A549 (cell line): ENCODE measurements at regions not wholly inside any gene's neighbourhood (a gene's known extent, or its start where the extent isn't known, plus 50 kb on each side); places are given as distances from the start of the nearest gene placed in this dataset.
"Not testable (repeated sequence)": the region's sequence is repeated elsewhere in the genome, so short reads cannot be mapped to it uniquely, and the experiment has no call there.

ENCODE experiments used
- ATAC-seq, 2 experiments: fragments of 200-7000 bp in 1 of 2; fragments of >200 bp in 1 of 2; cut with Nextera tagmentation in 1 of 2; cut with Tn5 transposase in 1 of 2; 3 replicates each; pipeline versions ENCODE4 v1.8.0 to v1.9.1; 2018 to 2020; ENCODE audit warnings: mild to moderate bottlenecking in 1 of 2, moderate library complexity in 1 of 2
- CTCF ChIA-PET: fragments of 300-600 bp; sonication (Branson Sonifier 250); formaldehyde crosslinking; extraction: SDS; loops from one replicate; lab custom pipeline; 2021; ENCODE audit warnings: antibody characterized with exemption, inconsistent platforms; lab: Yijun Ruan, JAX
- POLR2A ChIA-PET: fragments of 350-600 bp; formaldehyde crosslinking; extraction: SDS; loops from one replicate; lab custom pipeline; 2021; ENCODE audit warnings: antibody characterized with exemption, inconsistent platforms; lab: Yijun Ruan, JAX
- DNase-seq, 2 experiments: peaks; one replicate each; pipeline versions ENCODE4 v3.0.0 to v3.0.0-alpha.2; 2011 to 2016; ENCODE audit warnings: low read depth in 1 of 2, low spot score in 1 of 2
- FAIRE-seq: peaks from 2 replicates; lab custom pipeline; 2011; peaks lifted over from hg19 to GRCh38; lab: Jason Lieb, UNC
- H3K27ac ChIP-seq, 2 experiments: fragments of >200 bp; sonication (Bioruptor Twin); formaldehyde crosslinking; 3 replicates each; pipeline ENCODE4 v1.5.1; 2016 to 2017
- H3K4me1 ChIP-seq: fragments of >200 bp; sonication (Bioruptor Twin); formaldehyde crosslinking; 3 replicates; pipeline ENCODE4 v1.6.1; 2016
- H3K4me2 ChIP-seq: fragments of >200 bp; sonication (Bioruptor Twin); formaldehyde crosslinking; 3 replicates; pipeline ENCODE4 v1.6.1; 2016
- H3K4me3 ChIP-seq: fragments of >200 bp; sonication (Bioruptor Twin); formaldehyde crosslinking; 3 replicates; pipeline ENCODE4 v1.5.1; 2016
- H3K9me3 ChIP-seq: fragments of >200 bp; sonication (Bioruptor Twin); formaldehyde crosslinking; 3 replicates; pipeline ENCODE4 v1.6.1; 2016
- ATOH8 ChIP-seq: fragments of 250-450 bp; sonication (Bioruptor Pico); IDR thresholded peaks from 2 replicates; pipeline ENCODE4 v1.5.0; 2020; ENCODE audit warnings: low read depth, mild to moderate bottlenecking, moderate library complexity
- BCL3 ChIP-seq: fragments of >200 bp; sonication (Bioruptor Twin); formaldehyde crosslinking; IDR thresholded peaks from 3 replicates; pipeline ENCODE4 v1.6.1; 2016
- CBX2 ChIP-seq: fragments of 200-600 bp; sonication (generic); IDR thresholded peaks from 2 replicates; pipeline ENCODE4 v1.6.1; 2016; ENCODE audit warnings: low read depth, mild to moderate bottlenecking, borderline replicate concordance
- CBX8 ChIP-seq: fragments of 200-600 bp; sonication (generic); IDR thresholded peaks from 2 replicates; pipeline ENCODE4 v1.6.1; 2016
- CHD2 ChIP-seq: fragments of 150-350 bp; IDR thresholded peaks from 2 replicates; pipeline ENCODE4 v1.6.1; 2014; ENCODE audit warnings: low read length; ENCODE audit not compliant: partially characterized antibody
- CHD4 ChIP-seq: fragments of 200-600 bp; sonication (generic); IDR thresholded peaks from 2 replicates; pipeline ENCODE4 v1.6.1; 2016; ENCODE audit warnings: antibody characterized with exemption, mild to moderate bottlenecking, borderline replicate concordance
- EP300 ChIP-seq, 2 experiments: fragments of >200 bp; sonication (Bioruptor Twin); formaldehyde crosslinking; IDR thresholded peaks; 2 replicates in 1 of 2; 3 replicates in 1 of 2; pipeline ENCODE4 v1.6.1; 2016 to 2017
- FOXS1 ChIP-seq: fragments of 250-450 bp; sonication (Bioruptor Pico); IDR thresholded peaks from 2 replicates; pipeline ENCODE4 v1.5.0; 2020; ENCODE audit warnings: mild to moderate bottlenecking, moderate library complexity
- HES2 ChIP-seq: fragments of >200 bp; sonication (Bioruptor Twin); formaldehyde crosslinking; IDR thresholded peaks from 2 replicates; pipeline ENCODE4 v1.6.1; 2016
- HEYL ChIP-seq: fragments of 250-450 bp; sonication (Bioruptor Pico); IDR thresholded peaks from 2 replicates; pipeline ENCODE4 v1.8.0; 2021; ENCODE audit warnings: mild to moderate bottlenecking, moderate library complexity
- HOXA7 ChIP-seq: fragments of 250-450 bp; sonication (Bioruptor Pico); IDR thresholded peaks from 2 replicates; pipeline ENCODE4 v1.5.0; 2020; ENCODE audit warnings: mild to moderate bottlenecking, moderate library complexity
- HOXB5 ChIP-seq: fragments of 250-450 bp; sonication (Bioruptor Pico); IDR thresholded peaks from 2 replicates; pipeline ENCODE4 v1.5.0; 2020; ENCODE audit warnings: mild to moderate bottlenecking, moderate library complexity
- JUN ChIP-seq, 2 experiments: fragments of >200 bp; sonication (Bioruptor Twin); formaldehyde crosslinking; IDR thresholded peaks; 2 replicates in 1 of 2; 3 replicates in 1 of 2; pipeline ENCODE4 v1.6.1; 2016 to 2017
- KDM5A ChIP-seq: fragments of 200-600 bp; sonication (generic); IDR thresholded peaks from 2 replicates; pipeline ENCODE4 v1.6.1; 2016; ENCODE audit warnings: antibody characterized with exemption, mild to moderate bottlenecking
- MAX ChIP-seq: IDR thresholded peaks from 2 replicates; pipeline ENCODE4 v1.6.1; 2012
- MAZ ChIP-seq: fragments of 150-350 bp; IDR thresholded peaks from 2 replicates; pipeline ENCODE4 v1.6.1; 2014; ENCODE audit warnings: antibody characterized with exemption, low read depth, low read length, borderline replicate concordance
- PBX3 ChIP-seq: IDR thresholded peaks from 2 replicates; pipeline ENCODE4 v1.6.1; 2012
- POLR2A ChIP-seq: IDR thresholded peaks from 2 replicates; pipeline ENCODE4 v1.6.1; 2012; ENCODE audit warnings: mild to moderate bottlenecking, low read length
- RAD21 ChIP-seq, 2 experiments: fragments of >200 bp in 1 of 2; sonication (Bioruptor Twin) in 1 of 2; formaldehyde crosslinking in 1 of 2; IDR thresholded peaks in 1 of 2; conservative IDR thresholded peaks in 1 of 2; 2 replicates in 1 of 2; 3 replicates in 1 of 2; pipeline ENCODE4 v1.6.1; 2012 to 2018; ENCODE audit warnings: inconsistent platforms in 1 of 2
- RARB ChIP-seq: fragments of 250-450 bp; sonication (Bioruptor Pico); IDR thresholded peaks from 2 replicates; pipeline ENCODE4 v1.8.0; 2021; ENCODE audit warnings: mild to moderate bottlenecking, moderate library complexity
- RCOR1 ChIP-seq: fragments of 150-350 bp; IDR thresholded peaks from 2 replicates; pipeline ENCODE4 v1.6.1; 2014; ENCODE audit warnings: antibody characterized with exemption, low read length, low read depth
- RNF2 ChIP-seq: fragments of 200-600 bp; sonication (generic); IDR thresholded peaks from 2 replicates; pipeline ENCODE4 v1.6.1; 2016; ENCODE audit warnings: low read depth, mild to moderate bottlenecking, antibody characterized with exemption, moderate library complexity, borderline replicate concordance
- SMC3 ChIP-seq: fragments of >200 bp; sonication (Bioruptor Twin); formaldehyde crosslinking; IDR thresholded peaks from 3 replicates; pipeline ENCODE4 v1.6.1; 2018; ENCODE audit warnings: inconsistent platforms
- SREBF2 ChIP-seq: fragments of 450-650 bp; IDR thresholded peaks from 2 replicates; pipeline ENCODE4 v1.6.1; 2014; ENCODE audit warnings: mild to moderate bottlenecking, moderate library complexity
- ZC3H11A ChIP-seq: fragments of 450-650 bp; IDR thresholded peaks from 2 replicates; pipeline ENCODE4 v1.6.1; 2014; ENCODE audit warnings: antibody characterized with exemption, mild to moderate bottlenecking
- ZFP36 ChIP-seq: fragments of 450-650 bp; IDR thresholded peaks from 2 replicates; pipeline ENCODE4 v1.6.1; 2014; ENCODE audit warnings: borderline replicate concordance; ENCODE audit not compliant: partially characterized antibody
- ZSCAN20 ChIP-seq: fragments of 250-450 bp; sonication (Bioruptor Pico); IDR thresholded peaks from 2 replicates; pipeline ENCODE4 v1.8.0; 2022; ENCODE audit warnings: mild to moderate bottlenecking, moderate library complexity
- WGBS: methylation state at CpG from one replicate; pipeline ENCODE4 v1.1.6; 2017; ENCODE audit errors: missing lambda C conversion rate; 5-methylcytosine and 5-hydroxymethylcytosine counted together

GRCh38 chrX:144738246-144738645 lies 509.1 kb upstream of the SPANXN1 start:
- ChIA-PET CTCF (no interaction called here), POLR2A (no interaction called here)
- ATAC-seq, result no peak
- WGBS, result 6% methylated on average over 2 of the region's 2 CpGs
- Histone ChIP-seq H3K27ac (no peak overlapping the region), H3K4me2 (no peak overlapping the region), H3K4me3 (no peak overlapping the region), H3K4me1 (no peaks in the 10 kb centered on the region), H3K9me3 (no peaks in the 10 kb centered on the region)
- FAIRE-seq, result no peak
- TF ChIP-seq CBX8, result no peak
- TF ChIP-seq BCL3, result no peak
- TF ChIP-seq FOXS1 (CRISPR knock-in tag), result no peak
- no peak for TF ChIP-seq ATOH8 (CRISPR knock-in tag)
- no peak for TF ChIP-seq ZFP36
- no peak for TF ChIP-seq KDM5A
- no peak for TF ChIP-seq ZC3H11A
- TF ChIP-seq CHD2, result no peak
- no peak for TF ChIP-seq RCOR1
- no peak for TF ChIP-seq SMC3
- no peak for TF ChIP-seq CBX2
- no peak for TF ChIP-seq EP300 (IDR thresholded peaks at IDR 0.05)
- no peak for TF ChIP-seq ZSCAN20 (CRISPR knock-in tag)
- TF ChIP-seq JUN (IDR thresholded peaks at IDR 0.05), result no peak
- DNase-seq, result no peak

- Histone ChIP-seq H3K4me3 (no peak overlapping the region), H3K9me3 (no peaks in the 10 kb centered on the region), H3K27ac (no peak overlapping the region), H3K4me1 (no peaks in the 10 kb centered on the region), H3K4me2 (no peak overlapping the region)
- FAIRE-seq (no peak), DNase-seq (no peak), ATAC-seq (no peak)
- TF ChIP-seq SREBF2 (no peak), MAX (no peak), ZC3H11A (no peak), RARB (no peak), HOXA7 (CRISPR knock-in tag) (no peak), MAZ (no peak), HOXB5 (CRISPR knock-in tag) (no peak), HEYL (CRISPR knock-in tag) (no peak), PBX3 (no peak), RNF2 (no peak), POLR2A (no peak), HES2 (no peak), CBX8 (no peak), CHD4 (no peak), JUN (IDR thresholded peaks at IDR 0.05) (no peak), RAD21 (conservative IDR thresholded peaks at IDR 0.05 in 1 of 2, IDR thresholded peaks at IDR 0.05 in 1 of 2) (no peak), CHD2 (no peak)
- ChIA-PET POLR2A (no interaction called here), CTCF (no interaction called here)
Observed at GRCh38 chrX:144768540-144768939, 478.8 kb upstream of the SPANXN1 start.

- CTCF ChIA-PET, H3K9me3 ChIP-seq, FAIRE-seq, DNase-seq, H3K4me3 ChIP-seq, H3K4me2 ChIP-seq, H3K27ac ChIP-seq, ATAC-seq, H3K4me1 ChIP-seq, POLR2A ChIA-PET: not testable (repeated sequence)
- whole genome bisulfite sequencing, result 40% methylated on average over 1 of the region's 19 CpGs
Observed at GRCh38 chrX:144783528-144783927, 463.8 kb upstream of the SPANXN1 start.
